HUDEP-2 (cell line): ENCODE measurements at regions not wholly inside any gene's neighbourhood (a gene's known extent, or its start where the extent isn't known, plus 50 kb on each side); places are given as distances from the start of the nearest gene placed in this dataset.

Experiments used
- DNase-seq, 76 experiments: peaks; one replicate each; lab custom pipeline; 2025; ENCODE audit not compliant: unreplicated experiment in 76 of 76; lab: John Stamatoyannopoulos, UW

DNA sequence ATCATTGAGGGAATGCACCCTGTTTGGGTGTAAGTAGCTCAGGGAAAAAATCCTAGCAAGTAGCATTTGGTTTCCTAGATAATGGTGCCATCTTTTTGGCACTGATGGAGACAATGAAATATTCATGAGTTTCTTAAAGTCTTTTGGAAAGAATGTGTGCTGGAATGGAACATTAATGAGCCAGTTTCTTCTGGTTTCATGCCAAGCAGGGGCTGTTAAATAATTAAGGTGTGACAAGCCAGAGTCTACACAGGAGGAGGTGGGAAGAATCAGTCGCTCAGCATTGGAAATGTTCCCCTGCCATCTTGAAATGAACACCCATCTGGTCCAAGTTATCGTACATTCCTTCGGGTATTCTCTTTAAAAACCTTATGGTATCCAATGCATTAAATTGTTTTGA is 457.3 kb downstream of the RIT2 start:
- no peak for DNase-seq

DNA sequence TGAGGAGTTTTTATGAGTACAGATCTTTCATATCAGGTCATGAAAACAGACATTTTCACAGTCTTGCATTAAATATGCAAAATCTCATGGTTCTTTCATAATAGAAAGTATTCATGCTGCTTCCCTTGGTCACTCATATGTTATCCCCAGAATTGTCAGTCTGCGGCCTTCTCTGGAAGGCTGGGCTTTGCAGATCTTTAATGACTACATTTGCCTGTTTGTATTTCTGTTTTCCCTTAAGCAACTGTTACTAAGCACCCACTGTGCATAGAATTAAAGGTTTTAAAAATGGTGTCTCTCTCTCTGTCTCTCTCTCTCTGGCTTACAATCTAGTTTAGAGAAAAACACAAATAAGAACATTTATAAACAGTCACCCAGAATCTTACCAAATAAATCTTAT is 456.3 kb downstream of the RIT2 start:
- no peak for DNase-seq

DNA sequence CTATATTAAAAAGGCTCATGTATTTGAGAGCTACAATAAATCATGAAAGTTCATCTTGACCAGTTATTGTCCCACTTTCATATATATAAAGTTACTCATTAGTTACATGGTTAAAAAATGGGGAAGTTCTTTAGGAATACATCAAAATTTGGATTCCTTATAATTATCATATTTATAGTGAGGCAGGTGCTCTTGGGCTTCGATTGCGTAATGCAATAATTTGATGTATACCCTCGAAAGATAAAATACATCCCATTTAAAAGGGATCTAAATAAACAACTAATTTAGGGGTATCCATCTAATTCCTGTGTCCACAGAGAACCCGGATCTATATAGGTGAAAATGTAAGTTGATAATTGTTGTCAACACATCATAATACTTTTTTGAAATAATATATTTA is 444.6 kb downstream of the RIT2 start:
- no peak for DNase-seq

DNA sequence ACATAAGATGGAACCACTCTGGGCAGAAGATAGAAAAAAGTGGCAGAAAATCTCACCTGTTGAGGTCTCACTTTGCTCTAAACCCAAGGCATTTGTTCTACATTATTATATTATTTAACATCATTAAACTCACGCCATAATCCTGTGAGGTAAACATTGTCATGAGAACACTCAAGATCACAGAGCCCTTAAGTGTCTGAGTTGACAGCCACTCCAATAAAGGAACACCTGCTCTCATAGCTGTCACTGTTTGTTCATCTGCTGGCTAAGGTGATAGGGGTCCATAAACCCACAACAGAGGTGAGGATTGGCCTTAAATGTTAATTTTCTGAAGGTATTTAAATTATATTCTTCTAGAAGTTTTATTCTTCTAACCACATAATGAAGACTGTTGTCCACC is 439.7 kb downstream of the RIT2 start:
- no peak for DNase-seq

DNA sequence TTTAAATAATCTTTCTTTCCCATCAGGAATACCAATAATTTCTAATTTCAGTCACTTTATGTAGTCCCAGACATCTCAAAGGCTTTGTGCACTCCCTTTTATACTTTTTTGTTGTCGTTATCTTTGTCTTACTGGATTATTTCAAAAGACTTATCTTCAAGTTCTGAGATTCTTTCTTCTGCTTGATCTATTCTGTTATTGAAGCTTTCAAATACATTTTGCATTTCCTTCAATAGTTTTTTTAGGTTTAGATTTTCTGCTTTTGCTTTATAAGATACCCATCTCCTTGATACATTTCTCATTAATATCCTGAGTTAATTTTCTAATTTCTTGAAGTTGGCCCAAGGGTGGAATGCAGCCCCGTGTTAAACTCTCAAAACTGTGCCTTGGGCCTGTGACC is 432.4 kb downstream of the RIT2 start:
- no peak for DNase-seq

DNA sequence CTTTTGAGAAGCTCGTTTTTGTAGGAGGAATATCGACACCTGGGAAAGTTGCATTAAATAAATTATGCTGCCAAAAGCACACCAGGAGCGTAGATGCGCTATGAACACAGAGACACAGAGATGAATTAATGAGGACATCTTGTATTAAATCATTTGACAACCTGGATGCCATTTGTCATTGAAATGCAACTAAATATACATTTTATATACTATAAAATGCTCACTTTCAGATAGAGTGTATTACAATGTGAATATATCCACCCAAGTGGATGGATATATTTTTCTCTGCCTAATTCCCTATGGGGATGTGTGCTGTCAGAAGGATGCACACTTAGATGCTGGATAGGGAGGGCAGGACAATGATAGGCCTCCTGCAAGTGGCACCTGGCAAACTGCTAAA is 426.2 kb downstream of the RIT2 start:
- no peak for DNase-seq
